Gastrocnemius medialis (tissue), 4 donors: ENCODE measurements at regions not wholly inside any gene's neighbourhood (a gene's known extent, or its start where the extent isn't known, plus 50 kb on each side); places are given as distances from the start of the nearest gene placed in this dataset.

Experiments
- POLR2A ChIP-seq, 2 donors: fragments of 450-650 bp; IDR thresholded peaks; one replicate each; pipeline ENCODE4 v1.6.1; 2017; ENCODE audit warnings: antibody characterized with exemption in 2 of 2, mild to moderate bottlenecking in 2 of 2, moderate library complexity in 2 of 2
- TF ChIP-seq, protein P1 (sequence below), 5 experiments: fragments of 450-650 bp in 3 of 5; fragments of 200-600 bp in 2 of 5; sonication (generic) in 2 of 5; IDR thresholded peaks in 4 of 5; conservative IDR thresholded peaks in 1 of 5; 1 replicate in 4 of 5; 2 replicates in 1 of 5; pipeline ENCODE4 v1.5.1; 2016 to 2019; ENCODE audit warnings: antibody characterized with exemption in 5 of 5, mild to moderate bottlenecking in 3 of 5, moderate library complexity in 3 of 5

DNA sequence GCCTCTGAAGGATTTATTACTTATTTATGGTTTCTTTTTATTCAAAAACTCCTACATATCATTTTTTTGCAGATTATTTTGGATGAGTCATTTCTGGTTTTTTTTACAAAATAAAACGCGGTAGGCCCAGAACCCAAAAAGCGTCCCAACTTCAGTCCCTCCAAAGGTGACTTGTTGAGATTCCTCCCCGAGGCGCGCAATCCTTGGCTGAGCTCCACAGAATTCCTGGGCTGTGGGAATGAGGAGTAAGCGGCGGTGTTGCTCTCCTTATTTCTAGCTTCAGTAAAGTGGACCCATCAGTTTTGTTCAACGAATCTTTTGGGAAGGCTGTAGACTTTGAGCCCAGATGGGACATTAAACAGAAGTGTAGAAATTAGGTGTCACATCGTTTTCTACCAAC lies 67.0 kb upstream of the RMP24 start:
- TF ChIP-seq, protein P1, sequence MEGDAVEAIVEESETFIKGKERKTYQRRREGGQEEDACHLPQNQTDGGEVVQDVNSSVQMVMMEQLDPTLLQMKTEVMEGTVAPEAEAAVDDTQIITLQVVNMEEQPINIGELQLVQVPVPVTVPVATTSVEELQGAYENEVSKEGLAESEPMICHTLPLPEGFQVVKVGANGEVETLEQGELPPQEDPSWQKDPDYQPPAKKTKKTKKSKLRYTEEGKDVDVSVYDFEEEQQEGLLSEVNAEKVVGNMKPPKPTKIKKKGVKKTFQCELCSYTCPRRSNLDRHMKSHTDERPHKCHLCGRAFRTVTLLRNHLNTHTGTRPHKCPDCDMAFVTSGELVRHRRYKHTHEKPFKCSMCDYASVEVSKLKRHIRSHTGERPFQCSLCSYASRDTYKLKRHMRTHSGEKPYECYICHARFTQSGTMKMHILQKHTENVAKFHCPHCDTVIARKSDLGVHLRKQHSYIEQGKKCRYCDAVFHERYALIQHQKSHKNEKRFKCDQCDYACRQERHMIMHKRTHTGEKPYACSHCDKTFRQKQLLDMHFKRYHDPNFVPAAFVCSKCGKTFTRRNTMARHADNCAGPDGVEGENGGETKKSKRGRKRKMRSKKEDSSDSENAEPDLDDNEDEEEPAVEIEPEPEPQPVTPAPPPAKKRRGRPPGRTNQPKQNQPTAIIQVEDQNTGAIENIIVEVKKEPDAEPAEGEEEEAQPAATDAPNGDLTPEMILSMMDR (IDR thresholded peaks at IDR 0.05 in 4 of 5, conservative IDR thresholded peaks at IDR 0.05 in 1 of 5), result no peak
- no peak for TF ChIP-seq POLR2A (IDR thresholded peaks at IDR 0.05)
